ENCODE measurements at regions not wholly inside any gene's neighbourhood (a gene's known extent, or its start where the extent isn't known, plus 50 kb on each side); places are given as distances from the start of the nearest gene placed in this dataset.
"Not testable (repeated sequence)": the region's sequence is repeated elsewhere in the genome, so short reads cannot be mapped to it uniquely, and the experiment has no call there.

- no peak for DNase-seq
Observed at GRCh38 chr22:33971561-33971961, 51.3 kb upstream of the LARGE1 start.

DNA sequence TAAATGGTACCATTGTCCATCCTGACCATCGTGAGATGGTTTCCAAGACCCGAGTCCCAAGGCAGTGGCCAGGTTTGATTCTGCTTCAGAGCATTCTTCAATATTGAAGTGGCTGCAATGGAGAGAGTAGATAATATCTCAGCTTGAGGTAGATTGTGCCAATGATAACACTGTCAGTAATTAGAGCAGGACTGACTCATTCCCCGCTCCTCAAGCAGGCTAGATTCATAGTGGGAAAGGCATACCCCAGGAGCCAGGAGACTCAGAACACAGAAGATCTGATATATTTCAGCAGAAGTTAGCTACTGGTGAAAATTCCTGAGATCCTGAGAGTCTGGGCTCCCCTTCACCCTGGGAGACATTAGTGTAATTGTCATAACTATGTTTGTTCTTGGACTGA, 55.6 kb upstream of the LARGE1 start:
- DNase-seq = no peak

GRCh38 chr22:33983558-33983957, 63.3 kb upstream of the LARGE1 start:
- DNase-seq = no peak

GRCh38 chr22:33984211-33984610, 63.9 kb upstream of the LARGE1 start:
- DNase-seq = no peak

GRCh38 chr22:33984656-33985285, 64.5 kb upstream of the LARGE1 start:
- no peak for DNase-seq

DNA sequence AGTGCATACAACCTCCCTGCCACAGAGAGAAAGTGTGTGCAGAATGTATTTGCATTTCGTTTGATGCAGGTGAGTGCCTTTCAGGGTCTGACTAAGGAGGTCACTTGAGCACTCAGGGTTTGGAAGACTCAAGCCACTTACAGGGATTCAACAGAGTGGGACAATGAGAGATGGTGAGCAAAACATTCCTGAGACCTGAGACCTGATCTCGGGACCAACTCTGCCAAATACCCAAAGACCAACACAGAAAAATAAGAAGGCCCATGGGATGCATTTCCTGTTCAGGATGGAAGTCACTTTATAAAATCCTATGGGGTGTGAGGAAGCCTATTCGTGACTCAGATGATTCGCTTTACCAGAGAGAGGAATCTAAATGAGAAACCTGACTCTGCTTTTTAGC, 65.2 kb upstream of the LARGE1 start:
- DNase-seq = no peak

GRCh38 chr22:33986167-33986771, 66.0 kb upstream of the LARGE1 start:
- no peak for DNase-seq

- no peak for DNase-seq
Observed at GRCh38 chr22:33986954-33987353, 66.7 kb upstream of the LARGE1 start.

GRCh38 chr22:33989263-33989662, 69.0 kb upstream of the LARGE1 start:
- not testable (repeated sequence) for DNase-seq

DNA sequence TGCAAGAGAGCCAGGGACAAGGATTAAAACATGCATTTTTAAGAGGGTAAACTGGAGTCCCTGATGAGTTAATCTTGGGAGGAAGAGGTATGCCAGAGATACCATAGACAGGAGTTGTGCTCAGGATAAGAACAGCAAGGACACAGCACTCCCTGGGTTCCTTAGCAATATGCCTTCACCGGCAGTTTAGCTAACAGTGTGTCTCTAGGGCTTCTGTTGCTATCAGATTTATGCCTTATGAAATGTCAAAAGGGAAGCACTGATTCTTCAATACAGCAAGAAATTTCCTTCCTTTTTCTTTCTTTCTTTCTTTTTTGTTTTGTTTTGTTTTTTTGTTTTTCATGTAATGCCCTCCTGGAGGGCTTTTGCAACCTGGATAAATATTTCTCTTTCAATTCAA, 71.3 kb upstream of the LARGE1 start:
- no peak for DNase-seq

GRCh38 chr22:33996824-33997223, 76.5 kb upstream of the LARGE1 start:
- DNase-seq = no peak

DNA sequence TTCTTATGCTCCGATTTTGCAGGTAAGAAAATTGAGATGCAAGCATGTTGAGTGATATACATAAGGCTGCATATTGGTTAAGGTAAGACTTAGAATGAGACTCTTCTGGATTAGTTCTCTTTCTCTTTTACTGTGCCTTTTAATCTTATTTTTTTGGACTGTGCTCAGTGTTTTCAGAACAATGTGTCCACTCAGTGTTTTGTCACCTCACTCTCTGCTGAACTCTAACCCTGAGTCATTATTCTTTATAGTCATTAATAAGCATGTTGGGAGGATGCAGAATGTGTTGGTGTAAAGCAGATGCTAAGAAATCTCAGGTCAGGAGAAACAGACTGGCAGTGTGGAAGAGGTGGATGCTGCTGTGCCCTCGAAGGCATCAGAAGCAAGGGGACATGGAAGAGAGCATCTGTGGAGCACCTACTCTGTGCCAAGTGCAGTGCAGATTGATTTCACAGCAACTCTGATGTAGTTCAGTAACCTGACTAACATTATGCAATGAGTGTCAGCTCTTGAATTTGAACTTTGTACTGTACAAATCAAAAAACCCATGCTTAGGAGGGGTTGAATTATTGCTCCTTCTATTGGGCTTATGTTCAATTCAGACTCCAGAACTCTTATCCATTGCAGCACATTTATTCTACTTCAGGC, 80.7 kb upstream of the LARGE1 start:
- no peak for DNase-seq

- no peak for DNase-seq
Observed at GRCh38 chr22:34001701-34002466, 81.6 kb upstream of the LARGE1 start.

GRCh38 chr22:34004058-34004457, 83.8 kb upstream of the LARGE1 start:
- DNase-seq = no peak

DNA sequence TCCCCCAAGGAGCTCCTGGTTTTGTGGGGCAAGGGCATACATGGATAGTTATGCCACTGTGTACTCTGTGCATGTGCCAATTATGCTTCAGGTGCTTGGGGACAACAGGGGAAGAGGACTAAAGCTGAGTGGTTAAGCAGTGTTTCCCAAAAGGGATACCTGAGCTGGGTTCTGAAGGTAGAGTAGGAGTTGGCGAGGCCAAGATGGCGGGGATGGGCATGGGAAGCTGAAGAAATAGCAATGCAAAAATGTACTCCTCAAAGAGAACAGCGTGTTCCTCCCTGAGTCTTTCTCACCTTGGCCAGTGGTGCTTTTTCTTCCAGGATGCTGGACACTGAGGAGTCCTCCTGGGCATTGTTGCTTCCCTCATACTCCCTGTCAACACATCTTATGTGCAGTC, 90.0 kb upstream of the LARGE1 start:
- DNase-seq = no peak

DNA sequence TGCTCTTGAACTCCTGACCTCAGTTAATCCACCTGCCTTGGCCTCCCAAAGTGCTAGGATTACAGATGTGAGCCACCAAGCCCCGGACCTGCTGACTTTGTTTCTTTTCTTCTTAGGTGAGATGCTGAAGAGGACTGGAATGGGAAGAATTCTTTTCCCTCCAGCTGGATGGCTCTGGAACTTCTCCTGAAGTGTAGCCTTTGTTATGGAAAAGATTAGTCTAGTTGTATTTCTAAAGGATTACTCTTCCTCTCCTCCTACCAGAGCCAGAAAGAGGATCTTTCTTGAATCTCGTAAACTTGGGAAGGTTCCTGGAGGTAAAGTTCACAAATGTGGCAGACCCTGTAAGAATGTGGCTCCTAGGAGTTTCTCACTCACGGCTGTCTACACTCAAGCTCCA, 95.4 kb upstream of the LARGE1 start:
- no peak for DNase-seq

GRCh38 chr22:34017205-34017604, 96.9 kb upstream of the LARGE1 start:
- DNase-seq = no peak

GRCh38 chr22:34019190-34019845, 99.0 kb upstream of the LARGE1 start:
- no peak for DNase-seq

DNA sequence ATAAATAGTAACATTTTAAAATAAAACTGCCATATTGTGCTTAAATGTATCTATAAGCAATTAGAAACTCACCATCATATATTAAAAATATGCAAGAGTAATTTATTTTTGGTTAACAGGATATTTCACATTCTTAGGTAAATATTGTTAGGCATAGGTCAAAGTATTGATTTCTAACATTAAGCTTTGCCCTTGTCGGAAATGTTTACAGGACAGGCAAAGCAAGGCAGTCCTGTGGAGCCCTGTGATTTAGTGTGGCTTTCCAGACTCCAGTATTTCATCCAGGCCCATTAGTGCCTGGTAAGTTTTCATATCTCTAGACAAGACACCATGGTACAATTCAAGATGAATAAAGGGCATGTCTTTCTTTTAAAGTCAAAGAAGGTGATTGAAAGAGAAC, 114.9 kb upstream of the LARGE1 start:
- no peak for DNase-seq

DNA sequence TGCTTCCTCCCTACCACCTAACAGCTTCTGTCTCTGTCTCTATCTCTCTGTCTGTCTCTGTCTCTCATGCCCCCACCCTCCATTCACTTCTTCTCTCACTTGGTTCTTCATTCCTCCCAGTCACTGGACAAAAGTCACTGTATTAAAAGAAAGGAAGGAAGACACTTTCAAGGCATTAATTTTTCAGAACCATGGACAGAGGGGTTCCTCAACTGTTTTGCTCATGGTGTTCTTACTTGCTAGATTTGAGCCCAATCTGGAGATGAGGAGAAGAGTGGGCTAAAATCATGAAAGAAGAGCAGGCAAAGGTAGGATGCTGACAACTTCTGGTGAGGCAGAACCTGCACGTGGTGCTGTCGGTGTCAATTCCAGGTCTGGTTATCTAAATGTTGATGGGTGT, 116.7 kb upstream of the LARGE1 start:
- DNase-seq = peak; percentile 60

DNA sequence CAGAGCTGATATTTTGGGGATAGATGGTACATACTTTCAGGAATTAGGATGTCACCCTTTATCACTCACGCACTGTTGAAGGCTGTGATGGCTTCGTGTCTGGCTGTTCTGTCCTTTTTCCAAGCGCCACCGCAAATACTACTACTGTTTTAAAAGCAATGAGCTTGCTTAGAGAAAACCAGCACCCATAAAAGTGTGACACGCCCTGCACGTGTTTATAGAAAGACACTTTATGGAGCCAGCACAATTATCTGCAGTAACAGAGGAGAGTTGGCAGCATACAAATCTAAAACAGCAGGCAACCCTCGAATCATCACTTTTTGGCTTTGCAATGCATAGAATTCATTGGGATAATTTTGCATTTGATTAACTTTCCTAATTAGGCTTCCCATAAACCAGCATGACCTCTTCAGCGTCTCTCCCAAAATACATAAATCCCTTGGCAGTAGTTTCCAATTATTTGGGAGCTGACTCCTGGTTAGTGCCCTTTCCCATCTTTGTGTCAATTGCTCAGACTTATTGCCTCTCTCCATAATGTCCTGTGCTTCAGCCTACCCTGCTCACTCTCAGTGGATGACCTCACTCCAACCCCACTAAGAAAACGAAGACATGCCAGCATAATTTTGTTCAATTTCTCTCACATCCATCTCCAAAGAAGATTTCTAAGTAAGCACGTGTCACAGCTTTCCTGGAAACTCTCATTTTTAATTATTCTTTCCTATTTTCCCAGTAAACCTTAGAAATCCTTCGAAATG, 118.7 kb upstream of the LARGE1 start:
- DNase-seq = no peak

- DNase-seq = no peak
Observed at GRCh38 chr22:34045311-34045710, 125.0 kb upstream of the LARGE1 start.
